Stimulated activated CD8-positive, alpha-beta memory T cell treated with anti-CD3 and anti-CD28 coated beads, Interleukin-12 subunit alpha, Interleukin-12 subunit beta, amount 100 ng/mL, for 4 hours (primary cell): ENCODE measurements at regions not wholly inside any gene's neighbourhood (a gene's known extent, or its start where the extent isn't known, plus 50 kb on each side); places are given as distances from the start of the nearest gene placed in this dataset.

Source experiments
- DNase-seq: peaks from one replicate; pipeline ENCODE4 v3.0.0-alpha.2; 2020; ENCODE audit warnings: low read depth

DNA sequence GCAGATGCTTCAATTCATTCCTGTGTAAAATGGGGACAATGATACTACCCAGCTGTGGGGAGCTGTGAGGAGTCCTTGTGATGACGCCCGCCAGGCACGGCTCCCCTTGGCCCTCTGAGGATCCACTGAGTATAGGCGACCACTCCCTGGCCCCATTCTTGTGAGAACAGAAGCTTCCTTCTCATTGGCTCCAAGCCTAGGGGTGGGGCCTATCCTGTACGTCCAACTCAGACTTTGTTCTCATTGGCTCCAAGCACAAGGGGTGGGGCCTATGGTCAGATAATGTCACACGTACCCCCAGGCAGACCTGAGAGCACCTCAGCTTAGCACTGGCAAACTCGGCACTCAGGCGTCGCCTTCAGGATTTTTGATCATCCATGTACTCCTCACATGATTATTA, 232.9 kb upstream of the MVB12B start:
- DNase-seq: no peak

DNA sequence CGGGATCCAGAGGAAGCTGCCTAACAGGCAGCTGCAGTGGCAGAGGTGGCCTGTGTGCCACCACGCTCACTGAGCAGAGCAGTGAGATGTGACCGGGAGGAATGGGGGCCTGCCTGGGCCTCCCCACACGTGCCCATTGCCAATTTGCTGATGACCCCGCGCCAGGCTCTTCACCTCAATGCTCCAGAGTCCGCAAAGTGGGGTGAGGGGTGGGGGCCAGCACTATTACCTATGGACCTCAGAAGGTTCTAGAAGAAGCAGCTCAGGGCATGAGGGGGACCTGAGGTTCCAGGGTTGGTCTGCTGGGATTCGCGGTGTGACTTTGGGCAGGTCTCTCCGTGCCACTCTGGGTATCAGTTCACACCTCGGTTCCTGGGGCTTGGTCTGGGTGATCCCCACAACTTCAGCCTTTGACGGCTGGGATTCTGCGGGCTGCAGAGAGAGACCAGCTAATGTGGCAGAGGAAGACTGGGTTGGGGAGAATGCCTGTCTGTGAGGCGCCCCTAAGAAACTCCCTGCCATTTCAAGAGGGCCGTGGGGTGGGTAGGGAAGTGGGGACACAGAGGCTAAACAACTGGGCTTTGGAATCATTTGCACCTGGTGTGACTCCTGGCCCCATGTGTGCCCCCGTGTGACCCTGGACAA, 231.0 kb upstream of the MVB12B start:
- no peak for DNase-seq

DNA sequence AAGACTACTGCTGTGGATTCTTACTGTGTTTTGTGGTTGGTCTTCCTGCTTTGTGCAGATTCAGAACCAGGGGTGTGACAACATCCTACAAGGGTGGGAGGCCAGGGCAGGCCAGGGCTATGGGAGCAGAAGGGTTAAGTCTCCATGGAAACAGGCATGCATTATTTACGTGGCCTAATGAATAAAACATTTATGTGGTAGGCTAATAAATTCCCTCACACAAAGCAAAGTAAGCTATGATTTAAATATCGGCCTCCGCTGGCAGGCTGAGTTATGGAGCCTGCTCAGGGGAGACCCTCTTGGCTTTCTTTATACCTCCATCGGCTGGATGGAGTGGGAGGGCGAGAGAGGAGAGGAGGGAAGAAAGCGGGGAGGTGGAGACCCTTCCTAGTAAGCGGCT, 230.3 kb upstream of the MVB12B start:
- DNase-seq: no peak

DNA sequence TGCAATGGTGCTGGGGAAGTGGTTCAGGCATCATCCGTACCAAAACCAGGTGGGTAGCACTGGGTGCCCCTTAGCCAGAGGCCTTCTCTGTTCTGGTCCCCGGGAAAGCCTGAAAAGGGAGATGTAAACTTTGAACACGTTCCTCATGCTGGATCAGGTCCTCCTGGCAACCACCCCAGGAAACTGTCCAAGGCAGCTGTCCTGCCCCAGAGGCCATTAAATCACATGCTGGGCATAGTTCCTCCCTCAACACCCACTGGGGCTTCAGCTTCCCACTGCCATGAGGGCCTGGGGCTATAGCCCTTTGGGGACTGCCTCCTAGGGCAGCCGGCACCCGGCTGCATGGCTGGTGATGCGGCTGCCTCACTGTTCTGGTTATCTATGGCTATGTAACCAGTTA, 228.9 kb upstream of the MVB12B start:
- no peak for DNase-seq

DNA sequence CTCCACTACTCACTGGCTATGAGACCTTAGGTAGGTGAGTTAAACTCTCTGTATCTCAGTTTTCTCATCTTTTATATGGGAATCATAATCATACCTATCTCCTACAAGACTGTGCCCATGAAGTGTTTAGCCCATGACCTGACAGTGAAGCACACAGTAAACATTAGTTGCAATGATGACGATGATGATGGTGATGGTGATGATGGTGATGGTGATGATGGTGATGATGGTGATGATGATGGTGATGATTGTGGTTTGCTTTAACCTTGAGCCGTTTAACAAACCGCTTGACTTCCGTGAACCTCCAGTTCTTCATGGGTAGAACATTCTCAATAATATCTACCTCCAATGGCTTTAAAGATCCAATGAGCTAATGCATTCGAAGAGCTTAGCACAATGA, 220.2 kb upstream of the MVB12B start:
- DNase-seq: no peak

DNA sequence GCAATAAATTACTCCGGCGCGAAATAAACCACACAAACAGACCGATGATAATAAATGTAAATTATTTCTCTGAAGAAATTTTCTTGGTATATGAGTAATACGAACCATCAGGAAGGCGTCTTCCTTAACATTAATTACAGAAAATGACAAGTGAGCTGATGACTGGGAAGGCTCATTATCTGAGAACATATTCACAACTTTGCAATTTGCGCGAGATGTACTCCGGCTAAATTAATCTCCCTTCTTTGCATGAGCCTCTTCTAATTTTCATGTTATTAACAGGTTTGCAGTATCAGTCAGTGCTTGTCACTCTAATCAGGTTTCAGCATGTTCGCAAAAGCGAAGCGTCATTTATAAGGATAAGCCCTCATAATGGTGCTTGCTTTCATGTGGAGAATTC, 218.9 kb upstream of the MVB12B start:
- DNase-seq: no peak

DNA sequence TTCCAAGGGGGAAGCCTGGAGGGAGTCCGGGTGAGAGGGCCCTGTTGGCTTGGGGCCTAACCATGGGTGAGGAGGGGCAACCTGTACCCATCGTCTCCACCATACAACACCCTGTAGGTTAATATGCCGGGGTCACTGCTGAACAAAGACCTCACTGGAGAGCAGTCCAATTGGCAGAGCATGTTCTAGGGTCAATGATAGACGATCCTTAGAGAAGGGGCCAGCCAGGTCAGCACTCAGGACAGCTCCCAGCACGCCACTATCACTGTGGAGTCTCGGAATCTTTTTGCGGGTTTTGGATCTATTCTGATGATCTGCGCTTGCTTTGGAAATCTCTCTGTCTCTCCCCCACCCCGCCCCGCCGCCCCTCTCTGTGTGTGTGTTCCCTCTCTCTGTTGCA, 218.4 kb upstream of the MVB12B start:
- DNase-seq: no peak

DNA sequence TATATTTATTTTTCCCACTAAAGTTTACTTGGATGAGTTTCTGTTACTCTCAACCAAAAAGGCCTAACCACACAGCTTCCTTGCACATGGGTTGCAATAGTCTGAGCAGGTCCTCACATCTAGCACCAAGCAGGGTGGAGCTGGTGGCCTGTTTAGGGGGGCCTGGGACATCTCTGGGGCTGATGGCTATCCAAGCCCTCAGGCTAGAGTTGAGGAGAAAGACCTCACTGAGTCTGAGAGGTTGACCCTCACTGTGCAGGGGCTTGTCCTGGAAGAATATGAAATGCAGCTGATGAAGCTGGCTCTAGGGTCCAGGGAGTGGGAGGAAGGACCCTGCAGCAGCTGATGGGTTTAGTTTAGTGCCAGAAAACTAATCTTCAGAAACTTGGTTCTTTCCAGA, 217.1 kb upstream of the MVB12B start:
- DNase-seq: no peak

DNA sequence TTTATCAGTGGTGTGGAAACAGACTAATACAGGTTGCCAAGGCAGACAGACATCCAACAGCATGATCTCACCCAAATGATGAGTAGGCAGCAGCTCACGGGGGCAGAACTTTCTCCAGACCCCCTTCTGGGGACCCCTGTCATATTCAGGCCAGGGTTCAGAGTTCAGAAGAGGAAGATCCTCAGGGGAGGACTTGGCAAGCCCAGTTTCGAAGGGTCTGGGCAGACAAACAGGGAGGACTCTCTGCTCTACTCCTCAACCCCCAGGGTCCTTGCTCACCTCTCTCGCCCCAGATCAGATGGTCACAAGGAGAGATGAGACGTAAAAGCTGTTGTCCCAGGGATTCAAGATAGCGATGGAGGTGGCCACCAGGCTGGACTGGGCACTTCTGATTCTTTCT, 215.1 kb upstream of the MVB12B start:
- DNase-seq: no peak

DNA sequence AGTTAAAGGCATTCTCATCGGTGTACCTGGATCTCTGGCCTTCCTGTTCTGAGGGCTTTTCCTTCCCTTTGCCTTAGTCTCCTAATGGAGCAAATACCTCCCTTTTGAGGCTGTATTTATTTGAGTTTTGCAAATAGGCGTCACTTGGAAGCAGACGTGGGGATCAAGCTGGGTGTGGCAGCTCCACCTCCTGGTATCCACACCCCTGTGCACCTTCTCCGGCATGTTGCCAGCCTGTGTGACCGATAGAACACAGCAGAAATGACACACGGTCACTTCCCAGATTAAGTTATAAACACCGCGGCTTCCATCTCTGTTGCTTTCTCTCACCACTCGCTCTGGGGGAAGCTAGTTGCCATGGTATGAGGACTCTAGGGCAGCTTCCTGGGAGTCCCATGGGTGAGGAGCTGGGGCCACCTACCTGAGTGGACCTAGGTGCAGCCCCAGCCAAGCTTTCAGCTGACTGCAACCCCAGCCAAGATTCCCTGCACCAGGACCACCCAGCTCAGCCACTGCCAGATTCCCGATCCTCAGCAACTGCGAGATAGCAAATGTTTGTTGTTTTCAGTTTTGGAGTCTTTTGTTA, 214.4 kb upstream of the MVB12B start:
- DNase-seq: no peak

DNA sequence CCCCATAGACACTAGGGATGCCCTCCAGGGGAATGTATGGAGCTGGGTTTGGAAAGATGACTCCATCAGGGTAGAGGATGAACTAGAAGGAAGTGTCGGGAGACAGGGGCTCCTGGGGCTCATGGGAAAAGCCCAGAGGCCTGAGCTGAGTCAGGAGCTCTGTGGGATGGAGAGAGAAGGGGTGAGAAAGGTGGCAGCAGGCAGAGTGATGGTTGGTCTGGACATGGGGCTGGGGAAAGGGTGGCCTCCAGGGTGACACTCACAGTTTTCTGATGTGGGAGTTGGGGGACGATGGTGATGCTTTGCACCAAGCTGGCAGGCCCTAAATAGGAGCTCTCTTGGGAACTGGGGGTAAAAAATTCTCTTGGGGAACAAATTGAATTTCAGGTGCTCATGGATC, 213.5 kb upstream of the MVB12B start:
- no peak for DNase-seq

DNA sequence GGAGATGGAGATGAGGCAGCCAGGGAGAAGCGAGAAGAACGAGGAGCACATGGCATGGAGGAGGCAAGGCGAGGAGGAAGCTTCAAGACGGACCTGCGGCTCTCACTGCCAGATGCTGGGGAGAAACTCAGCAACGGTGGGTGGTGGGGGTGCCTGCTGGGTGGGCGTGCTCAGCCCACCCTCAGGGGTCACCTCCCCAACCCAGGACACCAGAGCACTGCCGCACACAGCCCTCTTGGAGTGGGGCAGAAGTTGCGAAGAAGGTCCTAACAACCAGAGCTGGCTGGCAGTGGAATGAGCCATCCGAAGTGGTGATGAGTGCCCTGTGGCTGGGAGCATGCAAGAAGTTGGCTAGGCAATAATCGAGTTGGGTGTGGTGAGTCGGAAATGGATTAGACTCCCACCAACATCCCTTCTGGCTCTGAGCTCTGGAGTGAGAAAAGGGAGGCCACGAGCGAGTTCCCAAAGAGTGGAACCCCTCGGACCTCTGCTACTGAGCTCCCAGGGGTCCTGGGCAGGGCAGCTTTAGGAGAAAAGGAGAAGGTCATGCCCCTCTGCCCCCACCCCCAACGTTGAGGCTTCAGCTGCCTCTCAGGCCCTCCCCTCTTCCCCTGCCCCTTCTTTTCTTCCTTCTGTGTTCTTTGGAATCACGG, 212.7 kb upstream of the MVB12B start:
- DNase-seq: no peak

DNA sequence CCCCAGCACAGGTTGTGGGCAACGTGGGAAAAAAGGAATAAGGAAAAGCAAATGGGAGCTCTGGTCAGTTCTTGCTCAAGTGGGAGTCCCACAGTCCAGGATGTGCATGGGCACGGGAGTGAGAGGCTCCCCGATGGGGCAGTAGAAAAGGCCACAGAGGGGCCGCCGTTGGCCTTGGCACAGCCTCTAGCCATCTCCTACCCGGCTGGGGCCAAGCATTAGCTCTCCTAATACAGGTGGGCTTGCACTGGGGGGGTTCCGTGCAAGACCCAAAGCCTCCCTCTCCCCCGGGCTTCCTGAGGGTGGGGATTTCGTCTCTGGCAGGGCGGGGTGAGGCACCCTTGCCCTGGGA, 212.2 kb upstream of the MVB12B start:
- no peak for DNase-seq

DNA sequence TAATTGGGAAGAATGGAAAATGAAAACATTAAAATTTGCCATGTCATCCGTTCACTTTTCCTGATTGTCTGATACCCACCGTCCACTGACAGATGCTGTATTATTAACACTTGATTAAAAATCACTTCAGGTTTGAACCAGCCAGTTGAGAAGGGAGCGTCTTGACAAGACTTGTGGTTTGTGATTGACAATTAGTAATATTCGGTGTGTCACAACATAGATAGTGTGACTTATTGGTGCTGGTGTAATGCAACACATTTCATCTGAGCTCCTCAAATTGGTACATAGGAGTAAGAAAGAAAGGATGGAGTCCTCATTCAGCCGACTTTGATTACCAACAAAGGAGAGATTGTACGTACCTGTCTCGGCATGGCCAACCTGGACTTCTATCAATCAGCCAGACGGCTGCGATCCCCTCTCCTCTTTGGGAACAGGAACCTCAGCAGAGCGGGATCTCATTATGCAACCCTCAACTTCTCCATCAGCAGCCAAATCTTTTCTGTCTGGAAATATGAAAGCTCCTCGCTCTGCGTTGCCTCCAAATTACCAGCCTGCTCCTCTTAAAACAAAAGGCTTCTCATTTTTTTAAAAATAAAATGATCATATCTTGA, 211.7 kb upstream of the MVB12B start:
- DNase-seq: no peak

DNA sequence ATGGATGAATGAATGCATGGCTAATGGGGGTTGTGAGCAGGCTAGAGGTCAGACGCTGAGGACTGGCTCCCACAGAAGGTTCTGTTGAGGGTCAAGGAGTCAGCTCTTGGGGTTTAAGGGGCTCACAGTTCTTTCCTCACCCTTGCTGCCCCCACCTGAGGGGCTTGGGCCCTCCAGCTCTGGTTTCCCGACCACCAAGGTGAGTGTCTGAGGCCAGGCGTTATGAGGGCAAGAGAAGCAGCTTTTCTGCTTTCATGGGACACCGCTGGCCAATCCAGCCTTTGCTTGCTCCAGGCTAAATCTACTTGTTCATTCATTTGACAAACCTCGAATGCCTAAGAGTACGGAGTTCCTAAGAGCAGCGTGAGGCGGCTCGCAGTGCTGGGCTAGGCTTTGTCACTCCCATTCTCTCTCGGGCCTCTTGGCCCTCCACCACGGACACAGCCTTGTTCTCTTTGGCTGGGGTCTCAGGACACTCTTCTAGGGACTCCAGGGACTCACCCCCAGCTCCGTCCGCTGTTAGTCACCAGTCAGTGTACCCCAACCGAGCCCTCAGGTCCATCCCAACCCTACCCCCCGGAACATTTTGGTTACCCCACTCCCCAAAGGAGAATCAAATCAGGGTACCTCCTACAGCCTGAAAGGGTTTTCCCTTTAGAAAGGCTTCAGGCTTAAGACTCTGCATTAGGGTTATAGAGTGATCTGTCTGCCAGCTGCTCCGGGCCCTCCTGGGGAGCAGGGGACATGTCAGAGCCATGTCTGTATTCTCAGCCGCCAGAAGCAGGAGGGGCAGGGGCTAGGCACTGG, 210.1 kb upstream of the MVB12B start:
- DNase-seq: no peak

DNA sequence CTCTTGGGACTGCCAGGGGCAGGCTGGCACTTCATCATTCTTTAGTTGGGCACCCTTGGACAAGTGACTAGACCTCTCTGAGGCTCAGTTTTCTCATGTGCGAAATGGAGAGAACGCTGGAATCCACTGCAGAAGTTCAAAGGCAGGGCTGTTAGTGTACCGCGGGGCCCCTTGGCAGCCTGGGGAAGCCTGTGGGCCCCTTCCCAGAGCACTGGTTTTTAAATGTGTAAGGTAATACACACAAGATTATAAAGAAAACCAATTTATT, 209.5 kb upstream of the MVB12B start:
- DNase-seq: no peak

DNA sequence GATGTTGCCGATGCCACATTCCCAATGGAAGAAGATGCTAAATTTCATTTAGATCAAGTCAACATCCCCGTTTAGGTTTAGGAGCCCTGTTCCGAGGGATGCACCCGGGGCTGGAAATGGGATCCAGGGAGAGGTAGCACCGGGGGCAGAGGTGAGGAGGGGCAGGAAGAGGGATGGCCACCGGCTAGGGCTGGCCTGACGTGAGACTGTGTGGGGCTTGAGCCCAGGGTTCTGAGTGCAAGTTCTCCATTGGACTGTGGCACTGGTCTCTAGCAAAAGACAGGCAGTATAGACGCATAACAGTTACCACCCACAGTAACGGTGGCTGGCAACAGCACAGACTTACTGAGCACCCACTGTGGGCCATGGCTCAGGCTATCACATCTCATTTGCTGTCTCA, 209.0 kb upstream of the MVB12B start:
- DNase-seq: no peak

DNA sequence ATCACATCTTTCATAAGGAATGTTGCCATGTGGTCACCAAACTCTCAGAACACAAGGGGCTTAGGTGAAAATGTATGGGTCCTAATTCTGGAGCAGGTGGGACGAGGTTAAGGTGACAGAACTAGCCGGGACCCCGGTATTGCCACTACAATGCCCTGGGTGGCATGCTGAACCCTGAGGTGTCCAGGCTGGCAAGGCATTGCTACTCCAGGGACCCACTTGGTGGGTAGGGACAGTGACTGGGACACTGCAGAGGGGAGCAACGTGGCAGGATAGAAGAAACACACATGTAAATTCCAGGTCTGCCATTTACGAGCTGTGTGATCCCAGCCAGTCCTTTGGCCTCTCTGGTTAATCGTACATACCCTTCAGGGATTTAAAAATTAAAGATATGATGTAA, 206.9 kb upstream of the MVB12B start:
- no peak for DNase-seq

DNA sequence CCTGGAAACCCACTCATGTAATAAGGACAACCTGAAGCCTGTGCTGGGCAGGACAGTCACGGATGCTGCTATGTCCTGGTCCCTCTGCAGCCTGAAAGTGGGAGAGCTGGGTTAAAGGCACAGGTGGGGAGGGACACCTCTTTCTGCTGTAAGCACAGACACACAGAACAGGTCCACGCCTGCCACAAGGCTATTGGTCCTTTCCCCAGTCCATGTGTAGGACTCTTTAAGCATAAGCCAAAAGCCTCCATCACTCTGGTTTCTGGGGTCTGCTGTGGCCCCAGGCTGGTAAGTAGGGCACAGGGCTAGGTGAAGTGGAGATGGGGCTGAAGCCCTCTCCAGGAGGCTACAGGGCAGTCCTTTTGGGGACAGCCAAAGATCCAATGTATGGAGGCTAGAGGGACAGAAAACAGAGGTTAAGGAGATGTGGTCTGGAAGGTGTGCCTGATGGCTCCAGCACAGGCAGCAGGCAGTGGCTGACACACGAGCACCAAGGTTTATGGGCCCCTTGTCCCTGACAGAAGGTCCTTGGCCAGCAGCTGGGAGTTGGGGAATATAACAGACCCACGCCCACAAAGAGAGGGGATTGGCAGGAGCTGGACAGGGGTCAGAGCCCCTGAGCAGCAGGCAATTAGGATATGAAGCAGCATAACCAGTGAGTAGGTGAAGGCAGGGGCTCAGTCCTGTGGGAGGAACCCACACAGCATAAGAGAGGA, 203.6 kb upstream of the MVB12B start:
- DNase-seq: no peak

DNA sequence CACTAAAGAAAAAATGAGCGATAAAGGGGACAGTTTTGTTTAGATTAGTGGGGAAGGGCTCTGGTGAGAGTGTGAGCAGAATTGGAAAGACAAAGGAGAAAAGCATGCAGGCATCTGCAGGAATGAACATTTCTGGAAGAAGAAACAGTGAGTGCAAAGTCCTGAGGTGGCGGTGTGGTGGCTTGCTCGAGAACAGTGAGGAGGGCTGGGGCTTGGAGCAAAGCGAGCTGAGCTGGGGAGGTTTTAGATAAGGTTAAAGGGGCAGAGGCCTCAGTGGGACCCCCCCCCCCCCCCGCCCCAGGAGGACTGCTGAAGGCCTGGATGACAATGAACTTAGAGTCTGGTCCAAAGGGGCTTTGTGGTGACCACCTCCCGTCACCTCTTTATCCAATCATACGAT, 202.7 kb upstream of the MVB12B start:
- DNase-seq: no peak

DNA sequence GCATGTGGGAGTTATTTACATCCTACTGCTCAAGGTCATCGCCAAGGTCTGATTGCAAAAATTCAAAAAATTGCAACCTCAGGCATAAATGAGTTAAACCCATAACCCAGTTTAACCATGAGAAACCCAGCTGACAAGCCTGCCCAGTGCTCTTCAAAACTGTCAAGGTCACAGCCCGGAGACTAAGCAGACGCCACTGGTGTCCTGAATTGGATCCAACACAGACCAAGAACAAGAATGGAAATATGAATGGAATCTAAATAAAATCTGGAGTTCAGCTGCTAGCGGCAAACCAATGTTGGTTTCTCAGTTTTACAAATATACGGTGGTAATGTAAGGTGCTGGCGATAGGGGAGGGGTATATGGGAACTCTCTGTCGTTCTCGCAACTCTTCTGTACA, 201.5 kb upstream of the MVB12B start:
- DNase-seq: no peak

DNA sequence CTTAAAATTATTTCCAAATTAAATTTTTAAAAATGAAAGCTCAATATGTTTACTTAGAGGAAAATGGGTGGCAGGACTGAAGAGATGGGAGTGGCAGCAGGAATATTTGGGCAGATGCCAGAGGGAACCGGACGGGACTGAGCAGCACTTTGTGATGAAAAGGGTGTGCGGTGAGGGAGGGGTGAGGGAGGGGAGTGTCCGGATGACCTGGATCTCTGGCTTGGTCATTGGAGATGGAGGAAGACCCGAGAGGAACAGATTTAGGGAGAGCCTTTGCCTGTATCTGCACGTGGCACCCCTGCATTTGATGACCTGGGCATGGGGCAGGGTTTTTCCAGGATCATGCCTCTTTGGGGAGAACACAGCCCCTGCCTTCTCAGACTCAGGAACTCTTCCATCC, 201.1 kb upstream of the MVB12B start:
- DNase-seq: no peak
